Neuronal stem cell (in vitro differentiated cells): ENCODE measurements at regions not wholly inside any gene's neighbourhood (a gene's known extent, or its start where the extent isn't known, plus 50 kb on each side); places are given as distances from the start of the nearest gene placed in this dataset.

Source experiments
- DNase-seq: peaks from one replicate; pipeline ENCODE4 v3.0.0-alpha.2; 2013; ENCODE audit warnings: low spot score
- H2AFZ ChIP-seq: one replicate; pipeline ENCODE4 v1.6.1; 2013; ENCODE audit warnings: mild to moderate bottlenecking, low read length, inconsistent platforms
- H2AK5ac ChIP-seq: 2 replicates; pipeline ENCODE4 v1.6.1; 2013; ENCODE audit warnings: low read depth, mild to moderate bottlenecking, inconsistent platforms, low read length, moderate library complexity, mixed read lengths
- H2BK120ac ChIP-seq: 2 replicates; pipeline ENCODE4 v1.6.1; 2013; ENCODE audit warnings: low read depth, mild to moderate bottlenecking, inconsistent platforms, low read length, moderate library complexity, mixed read lengths
- H2BK12ac ChIP-seq: one replicate; pipeline ENCODE4 v1.6.1; 2013; ENCODE audit warnings: low read length, inconsistent platforms
- H2BK15ac ChIP-seq: 2 replicates; pipeline ENCODE4 v1.6.1; 2013; ENCODE audit warnings: mild to moderate bottlenecking, low read length, inconsistent platforms, mixed read lengths
- H2BK5ac ChIP-seq: one replicate; pipeline ENCODE4 v1.6.1; 2013; ENCODE audit warnings: inconsistent platforms, mild to moderate bottlenecking, low read length, moderate library complexity
- H3K14ac ChIP-seq: one replicate; pipeline ENCODE4 v1.6.1; 2013; ENCODE audit warnings: low read length, inconsistent platforms
- H3K18ac ChIP-seq: 2 replicates; pipeline ENCODE4 v1.6.1; 2013; ENCODE audit warnings: low read length, inconsistent platforms
- H3K23ac ChIP-seq: 2 replicates; pipeline ENCODE4 v1.6.1; 2013; ENCODE audit warnings: low read depth, mild to moderate bottlenecking, mixed read lengths, low read length, inconsistent platforms; ENCODE audit not compliant: poor library complexity
- H3K27ac ChIP-seq: replicated peaks from 3 replicates; pipeline ENCODE4 v1.5.1; 2013; ENCODE audit warnings: low read length, inconsistent platforms
- H3K27me3 ChIP-seq, 3 experiments: 2 replicates each; pipeline ENCODE4 v1.6.1; 2013; ENCODE audit warnings: low read length in 3 of 3, mild to moderate bottlenecking in 2 of 3, inconsistent platforms in 1 of 3, low read depth in 1 of 3, mixed read lengths in 1 of 3, moderate library complexity in 1 of 3; ENCODE audit not compliant: control insufficient read depth in 3 of 3, insufficient read depth in 3 of 3
- H3K36me3 ChIP-seq, 2 donors: replicated peaks in 1 of 2; 2 replicates each; pipeline ENCODE4 v1.6.1; 2013; ENCODE audit warnings: low read length in 2 of 2; ENCODE audit not compliant: control insufficient read depth in 2 of 2, insufficient read depth in 2 of 2
- H3K4ac ChIP-seq: 2 replicates; pipeline ENCODE4 v1.6.1; 2013; ENCODE audit warnings: inconsistent platforms, mild to moderate bottlenecking, low read length, moderate library complexity
- H3K4me1 ChIP-seq, 2 donors: 1 replicate in 1 of 2; 2 replicates in 1 of 2; pipeline ENCODE4 v1.6.1; 2013; ENCODE audit warnings: low read length in 2 of 2, low read depth in 1 of 2; ENCODE audit not compliant: control insufficient read depth in 2 of 2, insufficient read depth in 1 of 2
- H3K4me2 ChIP-seq: one replicate; pipeline ENCODE4 v1.6.1; 2013; ENCODE audit warnings: mild to moderate bottlenecking, low read length, inconsistent platforms; ENCODE audit not compliant: insufficient read depth, poor library complexity, severe bottlenecking
- H3K4me3 ChIP-seq, 2 donors: 2 replicates each; pipeline ENCODE4 v1.5.1; 2013; ENCODE audit warnings: low read length in 2 of 2, mild to moderate bottlenecking in 2 of 2, inconsistent platforms in 1 of 2, moderate library complexity in 1 of 2
- H3K79me1 ChIP-seq: one replicate; pipeline ENCODE4 v1.6.1; 2013; ENCODE audit warnings: low read depth, mild to moderate bottlenecking, inconsistent platforms, low read length, moderate library complexity
- H3K9ac ChIP-seq: one replicate; pipeline ENCODE4 v1.6.1; 2013; ENCODE audit warnings: mild to moderate bottlenecking, low read depth, low read length, inconsistent platforms; ENCODE audit not compliant: poor library complexity
- H3K9me3 ChIP-seq, 2 donors: replicated peaks in 1 of 2; 2 replicates each; pipeline versions ENCODE3 to v1.6.1; 2013; ENCODE audit warnings: low read length in 2 of 2, mild to moderate bottlenecking in 2 of 2, inconsistent platforms in 1 of 2, low read depth in 1 of 2, mixed read lengths in 1 of 2, moderate library complexity in 1 of 2; ENCODE audit not compliant: control insufficient read depth in 2 of 2, insufficient read depth in 1 of 2
- H4K8ac ChIP-seq: one replicate; pipeline ENCODE4 v1.6.1; 2013; ENCODE audit warnings: low read depth, mild to moderate bottlenecking, inconsistent platforms, low read length, moderate library complexity
- H4K91ac ChIP-seq: one replicate; pipeline ENCODE4 v1.6.1; 2013; ENCODE audit warnings: low read length, low read depth, mild to moderate bottlenecking, inconsistent platforms; ENCODE audit not compliant: poor library complexity
- WGBS, 2 donors: extraction: QIAGEN DNeasy Blood & Tissue Kit; methylation state at CpG; one replicate each; pipeline ENCODE4 v1.1.7; 2013; ENCODE audit warnings: missing lambda C conversion rate in 2 of 2, mixed read lengths in 1 of 2; ENCODE audit not compliant: insufficient read length in 2 of 2, insufficient replicate concordance in 1 of 2; ENCODE audit errors: extremely low coverage in 2 of 2; 5-methylcytosine and 5-hydroxymethylcytosine counted together

GRCh38 chr16:14344945-14345344, 273.8 kb downstream of the MRTFB start:
- Histone ChIP-seq H3K4me3 (no peak overlapping the region), H3K79me1 (no peaks in the 10 kb centered on the region), H3K4me2 (no peak overlapping the region), H2BK12ac (no peak overlapping the region), H2BK5ac (no peak overlapping the region), H3K14ac (no peak overlapping the region), H3K9ac (no peak overlapping the region), H4K8ac (no peak overlapping the region), H2AFZ (no peak overlapping the region), H3K27me3 (no peaks in the 10 kb centered on the region), H3K18ac (no peak overlapping the region), H3K4me1 (peaks cover 0 to 1% of the 10 kb centered on the region in 2 donors), H2BK15ac (no peak overlapping the region), H3K4ac (no peak overlapping the region), H3K27ac (no peak overlapping the region), H3K36me3 (no peaks in the 10 kb centered on the region), H2BK120ac (no peak overlapping the region), H4K91ac (no peak overlapping the region), H3K23ac (no peak overlapping the region), H3K9me3 (peaks cover 0 to 3% of the 10 kb centered on the region in 2 donors), H2AK5ac (no peak overlapping the region)
- WGBS, 2 donors: no CpG with 5 or more reads among the region's 9 CpGs
- no peak for DNase-seq

GRCh38 chr16:14344292-14344691, 273.2 kb downstream of the MRTFB start:
- DNase-seq: no peak
- no peak overlapping the region for H4K91ac ChIP-seq
- no peak overlapping the region for H3K18ac ChIP-seq
- H2BK5ac ChIP-seq: no peak overlapping the region
- no peaks in the 10 kb centered on the region for H3K27me3 ChIP-seq
- no peak overlapping the region for H3K4ac ChIP-seq
- H2AK5ac ChIP-seq: no peak overlapping the region
- H2BK120ac ChIP-seq: no peak overlapping the region
- no peaks in the 10 kb centered on the region for H3K36me3 ChIP-seq
- H3K9me3 ChIP-seq: peaks cover 0 to 3% of the 10 kb centered on the region in 2 donors
- H4K8ac ChIP-seq: no peak overlapping the region
- H3K27ac ChIP-seq: no peak overlapping the region
- WGBS, 2 donors: no CpG with 5 or more reads among the region's 5 CpGs
- no peak overlapping the region for H3K14ac ChIP-seq
- peaks cover 0 to 1% of the 10 kb centered on the region in 2 donors for H3K4me1 ChIP-seq
- no peak overlapping the region for H2AFZ ChIP-seq
- no peak overlapping the region for H2BK12ac ChIP-seq
- no peaks in the 10 kb centered on the region for H3K79me1 ChIP-seq
- no peak overlapping the region for H3K9ac ChIP-seq
- H3K4me3 ChIP-seq: no peak overlapping the region
- no peak overlapping the region for H3K4me2 ChIP-seq
- H3K23ac ChIP-seq: no peak overlapping the region
- H2BK15ac ChIP-seq: no peak overlapping the region

DNA sequence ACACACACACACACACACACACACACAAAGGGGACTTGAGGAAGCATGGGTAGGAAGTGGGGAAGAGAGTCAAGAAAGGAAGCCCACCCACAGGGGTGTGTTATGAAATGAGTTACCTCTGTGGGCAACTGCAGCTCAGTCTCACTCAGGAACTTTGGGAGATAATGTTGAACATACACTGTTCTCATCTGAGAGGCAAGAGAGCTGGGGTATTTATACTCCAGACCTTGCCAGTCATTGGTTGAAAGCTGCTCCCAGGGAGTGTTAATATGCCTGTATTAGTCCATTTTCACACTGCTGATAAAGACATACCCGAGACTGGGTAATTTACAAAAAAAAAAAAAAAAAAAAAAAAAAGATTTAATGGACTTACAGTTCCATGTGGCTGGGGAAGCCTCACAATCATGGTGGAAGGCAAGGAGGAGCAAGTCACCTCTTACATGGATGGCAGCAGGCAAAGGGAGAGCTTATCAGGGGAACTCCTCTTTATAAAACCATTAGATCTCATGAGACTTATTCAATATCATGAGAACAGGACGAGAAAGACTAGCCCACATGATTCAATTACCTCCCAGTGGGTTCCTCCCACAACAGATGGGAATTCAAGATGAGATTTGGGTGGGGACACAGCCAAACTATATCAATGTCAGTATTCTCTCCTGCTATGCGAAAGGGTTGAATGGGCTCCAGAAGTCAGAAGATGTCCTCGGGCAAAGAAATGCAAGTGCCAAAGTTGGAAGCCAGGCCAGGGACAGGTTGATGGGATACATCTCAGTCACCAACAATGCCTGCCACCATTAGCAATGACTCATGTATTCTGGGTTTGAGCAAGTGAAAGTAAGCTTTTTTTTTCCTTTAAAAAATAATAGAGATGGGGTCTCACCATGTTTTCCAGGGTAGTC, 270.5 kb downstream of the MRTFB start:
- no peak overlapping the region for H3K27ac ChIP-seq
- no peak overlapping the region for H3K9ac ChIP-seq
- H3K23ac ChIP-seq: no peak overlapping the region
- peaks cover 0 to 1% of the 10 kb centered on the region in 2 donors for H3K4me1 ChIP-seq
- no peak overlapping the region for H2BK120ac ChIP-seq
- no peaks in the 10 kb centered on the region for H3K79me1 ChIP-seq
- no peak overlapping the region for H3K14ac ChIP-seq
- no peak overlapping the region for H2BK15ac ChIP-seq
- no peak overlapping the region for H2BK5ac ChIP-seq
- H2BK12ac ChIP-seq: no peak overlapping the region
- H4K91ac ChIP-seq: no peak overlapping the region
- no peak overlapping the region for H2AK5ac ChIP-seq
- no peak for DNase-seq
- H3K36me3 ChIP-seq: no peaks in the 10 kb centered on the region
- no peak overlapping the region for H3K4me2 ChIP-seq
- H3K4me3 ChIP-seq: no peak overlapping the region
- no peak overlapping the region for H4K8ac ChIP-seq
- peaks cover 0 to 3% of the 10 kb centered on the region in 2 donors for H3K9me3 ChIP-seq
- WGBS, 2 donors: no CpG with 5 or more reads among the region's 4 CpGs
- no peak overlapping the region for H2AFZ ChIP-seq
- no peak overlapping the region for H3K18ac ChIP-seq
- H3K4ac ChIP-seq: no peak overlapping the region
- H3K27me3 ChIP-seq: no peaks in the 10 kb centered on the region

GRCh38 chr16:14339694-14340093, 268.6 kb downstream of the MRTFB start:
- Histone ChIP-seq H3K4me3 (no peak overlapping the region), H2BK5ac (no peak overlapping the region), H3K9ac (no peak overlapping the region), H3K23ac (no peak overlapping the region), H2BK120ac (no peak overlapping the region), H3K27me3 (no peaks in the 10 kb centered on the region), H3K14ac (no peak overlapping the region), H3K18ac (no peak overlapping the region), H4K91ac (no peak overlapping the region), H2AK5ac (no peak overlapping the region), H3K36me3 (no peaks in the 10 kb centered on the region), H3K27ac (no peak overlapping the region), H3K9me3 (peaks cover 0 to 3% of the 10 kb centered on the region in 2 donors), H2BK15ac (no peak overlapping the region), H3K79me1 (no peaks in the 10 kb centered on the region), H2BK12ac (no peak overlapping the region), H3K4me2 (no peak overlapping the region), H3K4ac (no peak overlapping the region), H2AFZ (no peak overlapping the region), H3K4me1 (peaks cover 0 to 1% of the 10 kb centered on the region in 2 donors), H4K8ac (no peak overlapping the region)
- no CpG with 5 or more reads among the region's 2 CpGs for WGBS, 2 donors
- no peak for DNase-seq
